GM12878 (cell line): ENCODE measurements at regions not wholly inside any gene's neighbourhood (a gene's known extent, or its start where the extent isn't known, plus 50 kb on each side); places are given as distances from the start of the nearest gene placed in this dataset.

ENCODE experiments used
- ATAC-seq: fragments of 200-7000 bp; cut with Tn5 transposase; 3 replicates; pipeline ENCODE4 v1.9.1; 2020; ENCODE audit warnings: mild to moderate bottlenecking, moderate library complexity
- BruUV-seq: library from RNA; stranded (reverse); fragments of 400-500 nt; replicated peaks from 2 replicates; lab custom pipeline; 2021; lab: Mats Ljungman, UMichigan
- CTCF ChIA-PET: fragments of 300-600 bp; sonication (Branson Sonifier 250); formaldehyde crosslinking; extraction: SDS; loops from one replicate; lab custom pipeline; 2021; ENCODE audit warnings: inconsistent platforms; lab: Yijun Ruan, JAX
- POLR2A ChIA-PET: fragments of 350-600 bp; formaldehyde crosslinking; extraction: SDS; loops from one replicate; lab custom pipeline; 2021; ENCODE audit warnings: inconsistent platforms; lab: Charles Lee
- RAD21 ChIA-PET: fragments of 300-600 bp; sonication (Branson Sonifier 250); formaldehyde crosslinking; loops from one replicate; lab custom pipeline; 2023; ENCODE audit warnings: antibody characterized with exemption; ENCODE audit not compliant: unreplicated experiment; lab: Charles Lee
- SMC1A ChIA-PET: fragments of 300-600 bp; sonication (Branson Sonifier 250); formaldehyde crosslinking; loops from one replicate; lab custom pipeline; 2023; ENCODE audit not compliant: unreplicated experiment, uncharacterized antibody; lab: Charles Lee
- DNase-seq: peaks from one replicate; pipeline ENCODE4 v3.0.0-alpha.2; 2011; ENCODE audit warnings: low read depth, low spot score
- FAIRE-seq: peaks from 3 replicates; lab custom pipeline; 2011; peaks lifted over from hg19 to GRCh38; lab: Jason Lieb, UNC
- H2AFZ ChIP-seq: 2 replicates; pipeline ENCODE4 v1.6.0; 2011; ENCODE audit warnings: low read depth, low read length, control low read depth; ENCODE audit not compliant: control insufficient read depth
- H3K27ac ChIP-seq: 2 replicates; pipeline ENCODE4 v1.5.1; 2011; ENCODE audit warnings: control low read depth; ENCODE audit not compliant: control insufficient read depth, insufficient read depth
- H3K27me3 ChIP-seq, 2 experiments: replicated peaks in 1 of 2; 2 replicates each; pipeline versions ENCODE4 v1.6.0 to v1.6.1; 2011; ENCODE audit warnings: low read length in 1 of 2; ENCODE audit not compliant: control insufficient read depth in 2 of 2, insufficient read depth in 2 of 2
- H3K36me3 ChIP-seq, 2 experiments: 2 replicates each; pipeline ENCODE4 v1.5.1; 2011; ENCODE audit warnings: low read length in 1 of 2; ENCODE audit not compliant: control insufficient read depth in 2 of 2, insufficient read depth in 2 of 2
- H3K4me1 ChIP-seq: 2 replicates; pipeline ENCODE4 v1.6.1; 2011; ENCODE audit warnings: mild to moderate bottlenecking, low read length, moderate library complexity, mixed read lengths; ENCODE audit not compliant: control insufficient read depth, insufficient read depth
- H3K4me2 ChIP-seq: 2 replicates; pipeline ENCODE4 v1.6.0; 2011; ENCODE audit warnings: control low read depth; ENCODE audit not compliant: control insufficient read depth, insufficient read depth
- H3K4me3 ChIP-seq: fragments of 200-600 bp; sonication (generic); 2 replicates; pipeline ENCODE4 v1.5.1; 2016
- H3K79me2 ChIP-seq: 2 replicates; pipeline ENCODE4 v1.6.0; 2011; ENCODE audit warnings: low read length; ENCODE audit not compliant: control insufficient read depth, insufficient read depth
- H3K9ac ChIP-seq: 2 replicates; pipeline ENCODE4 v1.8.0; 2011; ENCODE audit warnings: low read length, control low read depth, mixed read lengths; ENCODE audit not compliant: control insufficient read depth, insufficient read depth
- H3K9me3 ChIP-seq: replicated peaks from 3 replicates; pipeline ENCODE4 v1.5.1; 2011; ENCODE audit warnings: mild to moderate bottlenecking, low read length; ENCODE audit not compliant: control insufficient read depth, insufficient read depth
- H4K20me1 ChIP-seq: 2 replicates; pipeline ENCODE4 v1.6.0; 2011; ENCODE audit not compliant: control insufficient read depth, insufficient read depth
- BHLHE40 ChIP-seq, 2 experiments: fragments of 450-650 bp in 1 of 2; IDR thresholded peaks; 2 replicates each; pipeline ENCODE4 v1.6.1; 2011 to 2017; ENCODE audit warnings: low read depth in 2 of 2, borderline replicate concordance in 1 of 2, improper control_type of control experiment in 1 of 2, low read length in 1 of 2, mild to moderate bottlenecking in 1 of 2
- IKZF1 ChIP-seq: fragments of 450-650 bp; conservative IDR thresholded peaks from 2 replicates; pipeline ENCODE4 v1.6.1; 2017; ENCODE audit warnings: antibody characterized with exemption, mild to moderate bottlenecking
- MYC ChIP-seq: IDR thresholded peaks from 2 replicates; pipeline ENCODE4 v1.6.1; 2011; ENCODE audit warnings: mild to moderate bottlenecking, low read length, moderate library complexity, inconsistent platforms; ENCODE audit not compliant: insufficient read depth, insufficient replicate concordance, insufficient read length, severe bottlenecking
- NFXL1 ChIP-seq: fragments of 450-650 bp; IDR thresholded peaks from 2 replicates; pipeline ENCODE4 v1.6.1; 2017; ENCODE audit warnings: antibody characterized with exemption, mild to moderate bottlenecking, borderline replicate concordance
- NR2C2 ChIP-seq: IDR thresholded peaks from 2 replicates; pipeline ENCODE4 v1.6.1; 2011; ENCODE audit warnings: borderline replicate concordance, low read depth; ENCODE audit not compliant: control insufficient read depth, insufficient read length
- TBL1XR1 ChIP-seq: IDR thresholded peaks from 2 replicates; pipeline ENCODE4 v1.6.1; 2012; ENCODE audit warnings: low read depth, low read length, improper control_type of control experiment
- ZNF384 ChIP-seq: IDR thresholded peaks from 2 replicates; pipeline ENCODE4 v1.6.1; 2012; ENCODE audit warnings: low read depth, mild to moderate bottlenecking, low read length, improper control_type of control experiment, borderline replicate concordance
- ZSCAN29 ChIP-seq: fragments of 450-650 bp; IDR thresholded peaks from 2 replicates; pipeline ENCODE4 v1.6.1; 2017; ENCODE audit warnings: mild to moderate bottlenecking, moderate library complexity
- WGBS: methylation state at CpG from one replicate; pipeline ENCODE4 v1.1.6; 2016; ENCODE audit warnings: low lambda C conversion rate; ENCODE audit not compliant: insufficient replicate concordance, insufficient coverage; ENCODE audit errors: missing lambda C conversion rate; 5-methylcytosine and 5-hydroxymethylcytosine counted together
- in situ Hi-C: fragments of 300-500 bp; cut with MboI; formaldehyde crosslinking; loops from 9 replicates; pipeline ENCODE4 v1.14.3; 2018; ENCODE audit warnings: mixed read lengths
- intact Hi-C: fragments of 100-400 bp; cut with micrococcal nuclease; formaldehyde crosslinking; loops from one replicate; pipeline ENCODE4 v1.14.2; 2022; ENCODE audit not compliant: unreplicated experiment
- TF ChIP-seq, protein P1 (sequence below): fragments of 450-650 bp; IDR thresholded peaks from 2 replicates; pipeline ENCODE4 v1.6.1; 2017; ENCODE audit warnings: low read depth, mild to moderate bottlenecking, moderate library complexity
- TF ChIP-seq, protein P2 (sequence below): IDR thresholded peaks from 2 replicates; pipeline ENCODE4 v1.6.1; 2012; ENCODE audit warnings: low read depth, low read length, improper control_type of control experiment

DNA sequence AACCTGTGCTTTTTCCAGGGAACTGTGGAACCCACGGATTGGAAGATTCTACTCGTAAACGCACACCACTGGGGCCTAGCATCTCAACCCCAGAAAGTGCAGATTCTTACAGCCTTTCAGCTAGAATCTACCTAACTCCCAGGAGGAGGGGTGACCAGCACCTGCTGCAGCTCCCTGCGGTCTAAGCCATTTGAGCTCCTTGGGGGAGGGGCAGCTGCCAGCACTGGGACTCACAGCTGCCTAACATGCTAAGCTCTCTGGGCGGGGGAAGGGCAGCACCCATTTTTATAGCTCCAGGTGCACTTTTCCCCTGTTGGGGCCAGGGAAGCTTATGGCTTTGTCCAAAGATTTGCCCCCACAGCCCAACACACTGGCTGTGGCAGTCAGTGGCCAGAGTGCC, 595.7 kb upstream of the EPHA5 start (continued):
- TF ChIP-seq, protein P1, sequence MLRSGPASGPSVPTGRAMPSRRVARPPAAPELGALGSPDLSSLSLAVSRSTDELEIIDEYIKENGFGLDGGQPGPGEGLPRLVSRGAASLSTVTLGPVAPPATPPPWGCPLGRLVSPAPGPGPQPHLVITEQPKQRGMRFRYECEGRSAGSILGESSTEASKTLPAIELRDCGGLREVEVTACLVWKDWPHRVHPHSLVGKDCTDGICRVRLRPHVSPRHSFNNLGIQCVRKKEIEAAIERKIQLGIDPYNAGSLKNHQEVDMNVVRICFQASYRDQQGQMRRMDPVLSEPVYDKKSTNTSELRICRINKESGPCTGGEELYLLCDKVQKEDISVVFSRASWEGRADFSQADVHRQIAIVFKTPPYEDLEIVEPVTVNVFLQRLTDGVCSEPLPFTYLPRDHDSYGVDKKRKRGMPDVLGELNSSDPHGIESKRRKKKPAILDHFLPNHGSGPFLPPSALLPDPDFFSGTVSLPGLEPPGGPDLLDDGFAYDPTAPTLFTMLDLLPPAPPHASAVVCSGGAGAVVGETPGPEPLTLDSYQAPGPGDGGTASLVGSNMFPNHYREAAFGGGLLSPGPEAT, result no peak

DNA sequence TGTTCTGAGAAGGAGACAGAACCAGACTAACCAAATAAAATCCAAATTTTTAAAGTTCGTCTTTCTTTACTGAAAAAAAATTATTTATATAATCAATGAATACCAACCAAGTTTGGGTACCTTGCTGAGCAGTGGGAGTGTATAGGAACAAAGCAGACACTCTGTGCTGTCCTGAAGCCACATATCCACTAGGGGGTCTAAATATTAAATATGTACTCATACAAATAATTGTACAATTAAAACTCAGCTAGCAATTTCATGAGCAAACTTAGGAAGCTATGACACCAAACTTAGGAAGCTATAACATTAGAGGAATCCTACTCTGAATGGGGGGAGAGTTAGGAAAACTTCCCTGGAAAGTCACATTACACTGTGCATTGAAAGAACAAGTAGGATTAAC, 582.0 kb upstream of the EPHA5 start:
- no TSS peak for BruUV-seq
- SMC1A ChIA-PET, result no interaction called here
- H3K36me3 ChIP-seq, result no peaks in the 10 kb centered on the region
- no peak overlapping the region for H3K27ac ChIP-seq
- no peaks in the 10 kb centered on the region for H3K9me3 ChIP-seq
- no peak for FAIRE-seq
- TF ChIP-seq TBL1XR1 (no peak), IKZF1 (no peak), ZNF384 (no peak), NR2C2 (no peak), NFXL1 (no peak), ZSCAN29 (no peak), MYC (no peak), BHLHE40 (IDR thresholded peaks at IDR 0.05; ENCODE audit: borderline replicate concordance in 1 of 2, low read depth in 2 of 2, low read length in 1 of 2) (no peak)
- TF ChIP-seq, protein P2, sequence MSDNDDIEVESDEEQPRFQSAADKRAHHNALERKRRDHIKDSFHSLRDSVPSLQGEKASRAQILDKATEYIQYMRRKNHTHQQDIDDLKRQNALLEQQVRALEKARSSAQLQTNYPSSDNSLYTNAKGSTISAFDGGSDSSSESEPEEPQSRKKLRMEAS, result no peak
- TF ChIP-seq, all 136 proteins: peak for 0
- 0% methylated on average over 1 of the region's 1 CpG for WGBS
- DNase-seq (no peak), ATAC-seq (no peak)
- Histone ChIP-seq H3K79me2 (no peaks in the 10 kb centered on the region), H3K27me3 (no peaks in the 10 kb centered on the region), H3K9ac (no peak overlapping the region), H4K20me1 (no peaks in the 10 kb centered on the region), H2AFZ (no peak overlapping the region), H3K4me2 (no peak overlapping the region), H3K4me1 (no peaks in the 10 kb centered on the region), H3K4me3 (no peak overlapping the region)
- ChIA-PET POLR2A (no interaction called here), RAD21 (no interaction called here), CTCF (no interaction called here)
- in situ Hi-C loops (no loop called here), intact Hi-C loops (no loop called here)
